GM12878 (cell line): ENCODE measurements at regions not wholly inside any gene's neighbourhood (a gene's known extent, or its start where the extent isn't known, plus 50 kb on each side); places are given as distances from the start of the nearest gene placed in this dataset.

ENCODE experiments used
- ATAC-seq: fragments of 200-7000 bp; cut with Tn5 transposase; 3 replicates; pipeline ENCODE4 v1.9.1; 2020; ENCODE audit warnings: mild to moderate bottlenecking, moderate library complexity
- BruUV-seq: library from RNA; stranded (reverse); fragments of 400-500 nt; replicated peaks from 2 replicates; lab custom pipeline; 2021; lab: Mats Ljungman, UMichigan
- CTCF ChIA-PET: fragments of 300-600 bp; sonication (Branson Sonifier 250); formaldehyde crosslinking; extraction: SDS; loops from one replicate; lab custom pipeline; 2021; ENCODE audit warnings: inconsistent platforms; lab: Yijun Ruan, JAX
- POLR2A ChIA-PET: fragments of 350-600 bp; formaldehyde crosslinking; extraction: SDS; loops from one replicate; lab custom pipeline; 2021; ENCODE audit warnings: inconsistent platforms; lab: Charles Lee
- RAD21 ChIA-PET: fragments of 300-600 bp; sonication (Branson Sonifier 250); formaldehyde crosslinking; loops from one replicate; lab custom pipeline; 2023; ENCODE audit warnings: antibody characterized with exemption; ENCODE audit not compliant: unreplicated experiment; lab: Charles Lee
- SMC1A ChIA-PET: fragments of 300-600 bp; sonication (Branson Sonifier 250); formaldehyde crosslinking; loops from one replicate; lab custom pipeline; 2023; ENCODE audit not compliant: unreplicated experiment, uncharacterized antibody; lab: Charles Lee
- DNase-seq: peaks from one replicate; pipeline ENCODE4 v3.0.0-alpha.2; 2011; ENCODE audit warnings: low read depth, low spot score
- FAIRE-seq: peaks from 3 replicates; lab custom pipeline; 2011; peaks lifted over from hg19 to GRCh38; lab: Jason Lieb, UNC
- H2AFZ ChIP-seq: 2 replicates; pipeline ENCODE4 v1.6.0; 2011; ENCODE audit warnings: low read depth, low read length, control low read depth; ENCODE audit not compliant: control insufficient read depth
- H3K27ac ChIP-seq: 2 replicates; pipeline ENCODE4 v1.5.1; 2011; ENCODE audit warnings: control low read depth; ENCODE audit not compliant: control insufficient read depth, insufficient read depth
- H3K27me3 ChIP-seq, 2 experiments: replicated peaks in 1 of 2; 2 replicates each; pipeline versions ENCODE4 v1.6.0 to v1.6.1; 2011; ENCODE audit warnings: low read length in 1 of 2; ENCODE audit not compliant: control insufficient read depth in 2 of 2, insufficient read depth in 2 of 2
- H3K36me3 ChIP-seq, 2 experiments: 2 replicates each; pipeline ENCODE4 v1.5.1; 2011; ENCODE audit warnings: low read length in 1 of 2; ENCODE audit not compliant: control insufficient read depth in 2 of 2, insufficient read depth in 2 of 2
- H3K4me1 ChIP-seq: 2 replicates; pipeline ENCODE4 v1.6.1; 2011; ENCODE audit warnings: mild to moderate bottlenecking, low read length, moderate library complexity, mixed read lengths; ENCODE audit not compliant: control insufficient read depth, insufficient read depth
- H3K4me2 ChIP-seq: 2 replicates; pipeline ENCODE4 v1.6.0; 2011; ENCODE audit warnings: control low read depth; ENCODE audit not compliant: control insufficient read depth, insufficient read depth
- H3K4me3 ChIP-seq: fragments of 200-600 bp; sonication (generic); 2 replicates; pipeline ENCODE4 v1.5.1; 2016
- H3K79me2 ChIP-seq: 2 replicates; pipeline ENCODE4 v1.6.0; 2011; ENCODE audit warnings: low read length; ENCODE audit not compliant: control insufficient read depth, insufficient read depth
- H3K9ac ChIP-seq: 2 replicates; pipeline ENCODE4 v1.8.0; 2011; ENCODE audit warnings: low read length, control low read depth, mixed read lengths; ENCODE audit not compliant: control insufficient read depth, insufficient read depth
- H3K9me3 ChIP-seq: replicated peaks from 3 replicates; pipeline ENCODE4 v1.5.1; 2011; ENCODE audit warnings: mild to moderate bottlenecking, low read length; ENCODE audit not compliant: control insufficient read depth, insufficient read depth
- H4K20me1 ChIP-seq: 2 replicates; pipeline ENCODE4 v1.6.0; 2011; ENCODE audit not compliant: control insufficient read depth, insufficient read depth
- ATF7 ChIP-seq: fragments of 450-650 bp; IDR thresholded peaks from 2 replicates; pipeline ENCODE4 v1.6.1; 2016; ENCODE audit warnings: low read depth, mild to moderate bottlenecking
- BRCA1 ChIP-seq: IDR thresholded peaks from 2 replicates; pipeline ENCODE4 v1.6.1; 2011; ENCODE audit warnings: low read depth, low read length, improper control_type of control experiment
- MXI1 ChIP-seq: fragments of 150-350 bp; IDR thresholded peaks from 2 replicates; pipeline ENCODE4 v1.6.1; 2011; ENCODE audit warnings: low read depth, mild to moderate bottlenecking, inconsistent platforms, low read length, improper control_type of control experiment
- NFXL1 ChIP-seq: fragments of 450-650 bp; IDR thresholded peaks from 2 replicates; pipeline ENCODE4 v1.6.1; 2017; ENCODE audit warnings: antibody characterized with exemption, mild to moderate bottlenecking, borderline replicate concordance
- NR2C2 ChIP-seq: IDR thresholded peaks from 2 replicates; pipeline ENCODE4 v1.6.1; 2011; ENCODE audit warnings: borderline replicate concordance, low read depth; ENCODE audit not compliant: control insufficient read depth, insufficient read length
- NRF1 ChIP-seq: conservative IDR thresholded peaks from 2 replicates; pipeline ENCODE4 v1.6.1; 2011; ENCODE audit warnings: mild to moderate bottlenecking, low read depth, low read length, improper control_type of control experiment
- PKNOX1 ChIP-seq: fragments of 450-650 bp; IDR thresholded peaks from 2 replicates; pipeline ENCODE4 v1.6.1; 2016; ENCODE audit warnings: mild to moderate bottlenecking
- RAD51 ChIP-seq: fragments of 450-650 bp; IDR thresholded peaks from 2 replicates; pipeline ENCODE4 v1.6.1; 2016; ENCODE audit warnings: moderate library complexity, mild to moderate bottlenecking, inconsistent platforms
- WRNIP1 ChIP-seq: IDR thresholded peaks from 2 replicates; pipeline ENCODE4 v1.6.1; 2011; ENCODE audit warnings: low read depth, low read length, improper control_type of control experiment, borderline replicate concordance
- WGBS: methylation state at CpG from one replicate; pipeline ENCODE4 v1.1.6; 2016; ENCODE audit warnings: low lambda C conversion rate; ENCODE audit not compliant: insufficient replicate concordance, insufficient coverage; ENCODE audit errors: missing lambda C conversion rate; 5-methylcytosine and 5-hydroxymethylcytosine counted together
- in situ Hi-C: fragments of 300-500 bp; cut with MboI; formaldehyde crosslinking; loops from 9 replicates; pipeline ENCODE4 v1.14.3; 2018; ENCODE audit warnings: mixed read lengths
- intact Hi-C: fragments of 100-400 bp; cut with micrococcal nuclease; formaldehyde crosslinking; loops from one replicate; pipeline ENCODE4 v1.14.2; 2022; ENCODE audit not compliant: unreplicated experiment

- no TSS peak for BruUV-seq
- Histone ChIP-seq H3K27ac (no peak overlapping the region), H3K9ac (no peak overlapping the region), H3K79me2 (no peaks in the 10 kb centered on the region), H3K4me3 (no peak overlapping the region), H3K36me3 (no peaks in the 10 kb centered on the region), H3K27me3 (no peaks in the 10 kb centered on the region), H3K4me1 (no peaks in the 10 kb centered on the region), H3K9me3 (no peaks in the 10 kb centered on the region), H3K4me2 (no peak overlapping the region), H4K20me1 (no peaks in the 10 kb centered on the region), H2AFZ (no peak overlapping the region)
- DNase-seq (no peak), ATAC-seq (no peak), FAIRE-seq (no peak)
- ChIA-PET SMC1A (interaction anchor here (0.6 to 1.1 kb wide), 2 partner anchors 61 to 126 kb away, joined by 3 read pairs; no protein-coding TSS in a partner anchor), RAD21 (no interaction called here), POLR2A (no interaction called here), CTCF (interaction anchor here (1.3 to 3.8 kb wide), 2 partner anchors 95 to 126 kb away, joined by 3 to 15 read pairs; no protein-coding TSS in a partner anchor)
- TF ChIP-seq MXI1: no peak
- no peak for TF ChIP-seq NRF1
- no peak for TF ChIP-seq RAD51
- no peak for TF ChIP-seq NR2C2
- no peak for TF ChIP-seq WRNIP1
- TF ChIP-seq ATF7: no peak
- no peak for TF ChIP-seq NFXL1
- TF ChIP-seq BRCA1: no peak
- no peak for TF ChIP-seq PKNOX1
- intact Hi-C loops (no loop called here), in situ Hi-C loops (no loop called here)
- WGBS: 88% methylated on average over 1 of the region's 1 CpG
These were observed 93.5 kb upstream of the LOC128125822 start for GRCh38 chr6:63478734-63479133.
